GM12872 (cell line): ENCODE measurements at regions not wholly inside any gene's neighbourhood (a gene's known extent, or its start where the extent isn't known, plus 50 kb on each side); places are given as distances from the start of the nearest gene placed in this dataset.

Source experiments
- TF ChIP-seq, protein P1 (sequence below): IDR thresholded peaks from 3 replicates; pipeline ENCODE4 v1.5.1; 2011; ENCODE audit warnings: low read depth, mild to moderate bottlenecking, low read length, moderate library complexity; ENCODE audit not compliant: insufficient read depth

DNA sequence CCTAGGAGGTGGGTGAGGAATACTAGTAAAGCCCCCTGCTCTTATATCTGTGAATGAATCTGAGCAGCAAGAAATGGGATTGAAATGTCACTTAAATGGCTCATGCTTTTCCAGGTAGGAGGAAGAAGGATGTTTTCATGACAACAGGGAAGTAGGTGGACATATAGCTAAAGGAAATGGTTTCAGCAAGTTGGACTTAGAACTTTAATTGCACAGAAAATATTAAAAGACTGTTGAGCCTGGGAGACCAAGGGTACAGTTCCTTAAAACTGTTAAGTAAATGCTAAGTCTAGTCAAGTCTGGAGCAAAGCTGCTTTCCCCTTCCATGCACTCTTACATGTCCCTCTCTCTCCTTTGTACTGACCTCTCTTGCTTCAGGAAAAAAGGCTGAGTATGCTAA is 301.3 kb downstream of the HGF start:
- TF ChIP-seq, protein P1, sequence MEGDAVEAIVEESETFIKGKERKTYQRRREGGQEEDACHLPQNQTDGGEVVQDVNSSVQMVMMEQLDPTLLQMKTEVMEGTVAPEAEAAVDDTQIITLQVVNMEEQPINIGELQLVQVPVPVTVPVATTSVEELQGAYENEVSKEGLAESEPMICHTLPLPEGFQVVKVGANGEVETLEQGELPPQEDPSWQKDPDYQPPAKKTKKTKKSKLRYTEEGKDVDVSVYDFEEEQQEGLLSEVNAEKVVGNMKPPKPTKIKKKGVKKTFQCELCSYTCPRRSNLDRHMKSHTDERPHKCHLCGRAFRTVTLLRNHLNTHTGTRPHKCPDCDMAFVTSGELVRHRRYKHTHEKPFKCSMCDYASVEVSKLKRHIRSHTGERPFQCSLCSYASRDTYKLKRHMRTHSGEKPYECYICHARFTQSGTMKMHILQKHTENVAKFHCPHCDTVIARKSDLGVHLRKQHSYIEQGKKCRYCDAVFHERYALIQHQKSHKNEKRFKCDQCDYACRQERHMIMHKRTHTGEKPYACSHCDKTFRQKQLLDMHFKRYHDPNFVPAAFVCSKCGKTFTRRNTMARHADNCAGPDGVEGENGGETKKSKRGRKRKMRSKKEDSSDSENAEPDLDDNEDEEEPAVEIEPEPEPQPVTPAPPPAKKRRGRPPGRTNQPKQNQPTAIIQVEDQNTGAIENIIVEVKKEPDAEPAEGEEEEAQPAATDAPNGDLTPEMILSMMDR, result no peak

DNA sequence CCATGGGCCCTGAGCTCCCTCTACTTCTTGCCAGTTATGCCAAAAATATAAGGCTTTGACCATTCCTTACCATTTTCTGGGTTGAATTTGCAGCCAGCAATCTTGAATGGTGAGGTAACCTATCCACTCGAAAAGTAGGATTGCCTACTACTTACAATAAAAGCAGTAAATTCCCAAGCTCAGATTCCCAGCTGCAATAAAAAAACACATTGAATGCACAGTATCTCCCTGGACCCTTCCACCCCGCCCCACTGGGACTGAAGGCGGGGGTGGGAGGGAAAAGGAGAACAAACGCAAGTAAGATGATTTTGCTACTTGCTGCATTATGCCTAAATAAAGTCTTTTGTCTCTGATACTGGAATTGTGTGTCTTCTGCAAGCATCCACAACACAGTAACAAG is 301.9 kb downstream of the HGF start:
- TF ChIP-seq, protein P1, result no peak

DNA sequence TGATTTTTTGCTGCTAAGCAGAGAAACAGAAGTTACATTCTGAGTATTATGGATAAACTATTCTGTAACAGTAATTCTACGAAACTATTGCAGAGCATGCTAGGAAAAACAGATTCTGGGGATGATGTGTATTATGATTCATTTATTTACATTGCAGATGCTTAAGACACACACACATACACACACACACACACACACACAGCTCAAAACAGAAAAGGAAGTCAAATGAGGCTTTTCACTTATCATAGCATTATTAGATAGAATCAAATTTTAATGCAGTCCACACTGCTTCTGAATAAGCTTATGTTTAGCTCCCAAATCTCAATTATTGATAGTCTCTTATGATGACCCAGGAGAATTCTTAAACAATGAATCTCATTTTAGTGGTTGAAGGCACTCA is 307.2 kb downstream of the HGF start:
- TF ChIP-seq, protein P1, result no peak

DNA sequence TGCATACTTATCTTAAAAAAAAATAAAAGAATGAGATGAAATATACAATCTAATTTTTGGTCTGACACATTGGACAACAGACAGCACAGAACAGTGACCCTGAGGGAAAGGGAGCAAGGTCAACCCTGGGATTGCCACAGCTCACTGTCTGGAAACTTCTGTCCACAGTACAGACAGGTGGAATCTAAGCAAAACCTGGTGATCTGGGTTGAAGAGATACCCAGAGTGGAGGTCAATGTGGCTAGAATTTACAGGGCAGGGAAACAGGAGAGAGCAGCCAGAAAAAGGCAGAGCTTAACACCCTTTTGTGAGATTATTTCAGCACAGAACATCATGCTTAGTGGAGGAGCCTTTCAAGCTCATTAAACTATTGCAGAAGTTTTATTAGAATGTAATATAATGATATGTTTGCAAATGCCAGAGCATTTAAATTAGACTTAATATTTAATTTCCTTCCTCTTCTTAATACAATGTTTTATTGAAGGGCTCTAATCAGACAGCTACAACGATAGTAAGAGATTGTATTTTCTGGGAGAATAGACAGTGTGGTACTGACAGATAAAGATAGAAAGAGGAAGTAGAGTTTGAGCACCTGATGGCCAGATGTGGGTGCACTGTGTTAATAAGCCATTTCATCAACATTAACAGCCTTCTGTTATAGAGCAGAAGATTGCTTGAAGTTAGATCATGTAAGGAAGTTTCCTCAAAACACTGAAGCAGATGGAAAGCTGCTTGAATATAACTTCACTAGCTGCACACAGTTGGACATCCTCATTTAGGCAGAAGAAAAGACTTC is 309.4 kb downstream of the HGF start:
- TF ChIP-seq, protein P1, result no peak

DNA sequence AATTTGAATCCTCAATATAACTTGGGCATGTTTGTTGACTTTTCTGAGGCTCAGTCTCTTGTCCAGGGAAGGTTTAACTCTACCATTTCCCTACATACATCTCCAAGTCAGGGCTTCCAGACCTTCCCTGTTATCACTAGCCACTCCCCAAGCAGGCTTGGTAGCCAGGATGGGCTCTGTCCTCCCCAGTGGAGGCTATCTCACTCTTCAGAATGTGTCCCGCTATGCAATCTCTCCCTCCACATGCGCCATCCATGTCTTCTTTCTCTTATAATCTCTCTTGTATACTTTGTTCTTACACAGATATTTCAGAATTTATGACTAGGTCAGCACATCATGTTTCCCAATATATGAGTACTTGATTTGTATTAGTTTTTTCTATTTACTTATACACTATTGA is 310.4 kb downstream of the HGF start:
- TF ChIP-seq, protein P1, result no peak

DNA sequence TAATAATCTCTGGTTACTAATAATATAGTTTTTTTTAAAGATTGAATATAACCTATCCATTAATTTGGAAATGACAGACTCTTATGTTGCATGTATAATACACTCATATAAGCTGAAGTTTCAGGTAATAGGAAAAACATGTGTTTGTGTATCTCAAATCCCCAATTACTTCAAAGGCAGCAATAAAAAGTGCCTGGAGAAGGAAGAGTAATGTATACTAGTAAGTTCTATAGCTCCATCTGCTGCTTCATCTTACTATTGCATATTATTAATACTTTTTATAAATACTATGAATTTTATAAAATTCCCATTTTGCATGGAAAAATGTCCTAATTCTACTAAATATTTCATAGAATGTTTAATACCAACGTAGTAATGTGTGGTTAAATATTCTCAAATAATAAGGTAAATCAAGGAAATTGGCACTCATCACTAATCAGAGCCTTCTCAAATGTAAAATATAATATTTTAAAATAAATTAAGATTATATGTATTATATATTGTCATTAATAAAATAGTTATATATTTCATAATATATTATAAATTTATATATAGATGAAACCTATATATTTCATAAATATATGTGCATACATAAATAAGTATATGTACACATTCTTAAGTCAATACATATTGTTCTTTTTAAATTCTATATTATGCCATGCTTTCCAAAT is 311.9 kb downstream of the HGF start:
- TF ChIP-seq, protein P1, result no peak

DNA sequence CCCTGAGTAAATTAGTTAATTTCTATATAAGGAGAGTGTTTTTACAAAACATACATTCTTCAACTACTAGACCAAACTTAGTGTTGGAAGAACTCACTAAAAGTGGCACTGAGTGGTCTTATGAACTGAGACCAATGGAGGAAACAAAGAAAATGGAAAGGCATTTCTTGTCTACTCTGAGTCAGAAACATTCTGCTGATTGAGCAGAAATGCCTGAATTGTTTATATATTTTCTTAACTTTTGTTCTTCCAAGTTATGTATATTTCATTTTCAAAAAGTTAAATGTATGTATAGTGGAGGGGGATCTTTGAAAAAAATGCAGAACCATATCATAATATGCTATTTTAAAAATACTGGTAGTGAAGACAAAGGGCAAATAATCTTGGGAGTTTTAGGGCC is 320.7 kb downstream of the HGF start:
- TF ChIP-seq, protein P1, result no peak
